Ishikawa (cell line): ENCODE measurements at regions not wholly inside any gene's neighbourhood (a gene's known extent, or its start where the extent isn't known, plus 50 kb on each side); places are given as distances from the start of the nearest gene placed in this dataset.

Experiments
- EP300 ChIP-seq: IDR thresholded peaks from 2 replicates; pipeline ENCODE4 v1.6.1; 2012; ENCODE audit warnings: borderline replicate concordance
- FOXM1 ChIP-seq: IDR thresholded peaks from 2 replicates; pipeline ENCODE4 v1.6.1; 2012; ENCODE audit warnings: low read depth, borderline replicate concordance
- REST ChIP-seq: IDR thresholded peaks from 2 replicates; pipeline ENCODE4 v1.6.1; 2012; ENCODE audit warnings: low read depth, mild to moderate bottlenecking
- TAF1 ChIP-seq: IDR thresholded peaks from 2 replicates; pipeline ENCODE4 v1.6.1; 2012; ENCODE audit warnings: low read depth, mild to moderate bottlenecking
- TF ChIP-seq, protein P1 (sequence below): IDR thresholded peaks from 2 replicates; pipeline ENCODE4 v1.6.1; 2012

GRCh38 chr2:146984014-146984413 lies 860.8 kb upstream of the ACVR2A start:
- TF ChIP-seq TAF1 (no peak), FOXM1 (no peak), EP300 (no peak), REST (no peak)
- TF ChIP-seq, protein P1, sequence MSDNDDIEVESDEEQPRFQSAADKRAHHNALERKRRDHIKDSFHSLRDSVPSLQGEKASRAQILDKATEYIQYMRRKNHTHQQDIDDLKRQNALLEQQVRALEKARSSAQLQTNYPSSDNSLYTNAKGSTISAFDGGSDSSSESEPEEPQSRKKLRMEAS, result no peak
